Left ventricle myocardium inferior (tissue), 1 donor: ENCODE measurements at regions not wholly inside any gene's neighbourhood (a gene's known extent, or its start where the extent isn't known, plus 50 kb on each side); places are given as distances from the start of the nearest gene placed in this dataset.

Experiments
- DNase-seq: peaks from one replicate; pipeline ENCODE4 v3.0.0-alpha.2; 2020
- H3K27ac ChIP-seq: fragments of 200-600 bp; replicated peaks from 2 replicates; pipeline ENCODE4 v1.8.0; 2021
- H3K27me3 ChIP-seq: fragments of 200-600 bp; 2 replicates; pipeline ENCODE4 v1.8.0; 2021; ENCODE audit warnings: low read depth
- H3K36me3 ChIP-seq: fragments of 200-600 bp; 2 replicates; pipeline ENCODE4 v1.8.0; 2021
- H3K4me1 ChIP-seq: fragments of 200-600 bp; 2 replicates; pipeline ENCODE4 v1.8.0; 2021
- H3K4me3 ChIP-seq: fragments of 200-600 bp; 2 replicates; pipeline ENCODE4 v1.8.0; 2021; ENCODE audit warnings: mild to moderate bottlenecking, moderate library complexity
- H3K9me3 ChIP-seq: fragments of 200-600 bp; replicated peaks from 2 replicates; pipeline ENCODE4 v1.8.0; 2021
- CTCF ChIP-seq: fragments of 200-600 bp; IDR thresholded peaks from 2 replicates; pipeline ENCODE4 v1.8.0; 2021; ENCODE audit warnings: antibody characterized with exemption, mild to moderate bottlenecking, borderline replicate concordance
- intact Hi-C: fragments of 100-400 bp; cut with micrococcal nuclease; formaldehyde crosslinking; loops from one replicate; pipeline ENCODE4 v1.11.0; 2022
- donor health status: DM: no; HTN: yes; CAD: no; lungs with severe emphysema.

DNA sequence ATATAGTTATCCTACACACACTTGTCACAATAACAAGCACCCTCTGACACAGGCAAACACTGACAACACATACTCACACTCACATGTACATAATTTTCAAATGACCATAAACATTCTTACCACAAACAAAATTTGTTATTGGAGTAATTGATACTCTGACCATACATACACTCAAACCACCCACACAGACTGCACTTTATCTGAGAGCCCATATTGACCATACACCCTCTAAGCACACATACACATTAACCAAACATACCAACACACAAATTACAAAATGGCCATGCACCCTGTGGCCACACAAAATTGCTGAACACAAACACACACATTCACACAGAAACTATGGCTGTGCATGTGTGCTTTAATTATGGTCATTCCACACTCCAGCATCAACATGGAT is 79.1 kb upstream of the FAM120A start:
- Histone ChIP-seq H3K4me3 (no peak overlapping the region), H3K9me3 (no peaks in the 10 kb centered on the region), H3K27me3 (no peaks in the 10 kb centered on the region), H3K27ac (no peak overlapping the region), H3K36me3 (no peaks in the 10 kb centered on the region), H3K4me1 (no peaks in the 10 kb centered on the region)
- DNase-seq: no peak
- intact Hi-C loops: no loop called here
- TF ChIP-seq CTCF: no peak

DNA sequence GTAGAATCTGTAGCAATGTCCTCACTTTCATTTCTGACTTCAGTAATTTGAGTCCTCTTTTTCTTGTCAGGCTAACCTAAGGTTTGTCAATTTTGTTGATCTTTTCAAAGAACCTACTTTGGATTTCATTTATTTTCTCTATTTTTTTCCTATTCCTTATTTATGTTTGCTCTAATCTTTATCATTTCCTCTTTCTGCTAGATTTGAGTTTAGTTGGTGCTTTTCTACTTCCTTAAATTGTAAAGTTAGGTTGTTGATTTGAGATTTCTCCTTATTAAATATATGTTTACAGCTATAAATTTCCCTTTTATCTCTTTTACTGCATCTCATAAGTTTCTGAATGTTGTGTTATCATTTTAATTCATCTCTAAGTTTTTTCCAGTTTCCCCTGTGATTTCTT is 75.1 kb upstream of the FAM120A start:
- intact Hi-C loops: no loop called here
- no peaks in the 10 kb centered on the region for H3K36me3 ChIP-seq
- DNase-seq: no peak
- no peaks in the 10 kb centered on the region for H3K4me1 ChIP-seq
- TF ChIP-seq CTCF: no peak
- H3K9me3 ChIP-seq: no peaks in the 10 kb centered on the region
- H3K4me3 ChIP-seq: no peak overlapping the region
- H3K27me3 ChIP-seq: peaks cover 16% of the 10 kb centered on the region
- no peak overlapping the region for H3K27ac ChIP-seq

DNA sequence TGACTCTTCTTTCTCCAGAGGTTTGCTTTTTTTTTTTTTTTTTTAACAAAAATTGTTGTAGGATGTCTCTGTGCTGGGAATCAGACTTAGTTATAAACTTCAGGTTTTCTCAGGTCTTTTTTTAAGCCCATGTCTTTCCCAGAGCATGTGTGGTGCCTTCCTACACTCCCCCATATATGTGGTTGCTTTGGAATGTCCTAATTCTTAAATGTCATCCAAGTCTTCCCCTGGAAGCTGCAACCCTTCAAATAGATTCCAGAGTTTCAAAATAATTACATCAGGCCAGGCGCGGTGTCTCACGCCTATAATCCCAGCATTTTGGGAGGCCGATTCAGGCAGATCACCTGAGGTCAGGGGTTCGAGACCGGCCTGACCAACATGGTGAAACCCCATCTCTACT is 73.2 kb upstream of the FAM120A start:
- TF ChIP-seq CTCF: no peak
- Histone ChIP-seq H3K27ac (no peak overlapping the region), H3K36me3 (no peaks in the 10 kb centered on the region), H3K4me1 (no peaks in the 10 kb centered on the region), H3K4me3 (no peak overlapping the region), H3K27me3 (peaks cover 16% of the 10 kb centered on the region), H3K9me3 (no peaks in the 10 kb centered on the region)
- intact Hi-C loops: no loop called here
- DNase-seq: no peak

DNA sequence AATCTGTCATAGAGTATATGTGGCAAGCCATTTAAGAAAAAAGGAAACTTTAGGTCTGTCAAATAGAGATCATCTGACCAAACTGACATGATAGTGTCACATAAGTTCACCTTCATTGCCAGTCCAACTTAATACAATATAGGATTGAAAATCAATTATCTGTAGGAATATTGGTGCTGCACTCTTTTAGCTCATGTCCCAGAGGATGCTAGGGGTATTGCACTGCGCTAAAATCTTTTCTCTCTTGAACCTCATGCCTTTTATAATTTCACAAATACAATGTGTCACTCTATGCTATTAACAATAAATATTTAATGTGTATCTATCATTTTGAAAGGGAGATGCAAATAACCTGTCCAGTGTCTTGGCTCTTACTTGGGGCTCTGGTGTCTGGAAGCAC is 72.4 kb upstream of the FAM120A start:
- Histone ChIP-seq H3K4me1 (no peaks in the 10 kb centered on the region), H3K36me3 (no peaks in the 10 kb centered on the region), H3K27me3 (peaks cover 16% of the 10 kb centered on the region), H3K4me3 (no peak overlapping the region), H3K9me3 (peaks cover under 1% of the 10 kb centered on the region), H3K27ac (no peak overlapping the region)
- no peak for TF ChIP-seq CTCF
- intact Hi-C loops: no loop called here
- DNase-seq: no peak

DNA sequence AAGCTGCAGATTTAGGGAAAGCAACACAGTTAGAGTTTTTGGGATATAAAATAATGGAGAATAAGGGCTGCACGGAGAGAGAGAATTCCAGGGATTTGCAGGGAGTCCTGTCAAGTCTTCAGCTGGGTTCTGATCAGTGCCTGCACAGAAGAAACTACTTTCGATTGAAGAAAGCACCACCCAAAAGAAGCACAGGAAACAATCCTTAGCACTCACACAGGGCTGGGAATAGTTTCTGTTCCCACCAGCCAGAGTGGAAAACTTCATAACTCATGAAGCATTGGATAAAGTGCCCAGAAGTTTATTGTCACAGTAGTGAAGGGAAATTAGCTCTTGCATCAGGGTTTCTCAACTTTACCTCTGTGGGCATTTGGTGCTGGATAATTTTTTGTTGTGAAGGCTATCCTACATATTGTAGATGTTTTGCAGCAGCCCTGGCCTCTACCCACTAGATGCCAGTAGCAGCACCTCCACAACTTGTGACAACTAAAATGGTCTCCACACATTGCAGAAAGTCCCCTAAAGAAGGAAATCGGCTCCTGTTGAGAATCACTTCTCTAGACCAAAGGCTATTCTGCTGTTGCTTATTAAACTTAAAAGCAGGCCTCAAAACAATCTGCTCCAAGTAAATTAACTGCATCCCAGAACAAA is 71.0 kb upstream of the FAM120A start:
- peak; percentile 18 for TF ChIP-seq CTCF
- Histone ChIP-seq H3K27me3 (peaks cover 16% of the 10 kb centered on the region), H3K4me1 (peaks cover 1% of the 10 kb centered on the region), H3K36me3 (no peaks in the 10 kb centered on the region), H3K4me3 (no peak overlapping the region), H3K27ac (no peak overlapping the region), H3K9me3 (peaks cover 9% of the 10 kb centered on the region)
- intact Hi-C loops: no loop called here
- DNase-seq: no peak
